ENCODE measurements at regions not wholly inside any gene's neighbourhood (a gene's known extent, or its start where the extent isn't known, plus 50 kb on each side); places are given as distances from the start of the nearest gene placed in this dataset.

DNA sequence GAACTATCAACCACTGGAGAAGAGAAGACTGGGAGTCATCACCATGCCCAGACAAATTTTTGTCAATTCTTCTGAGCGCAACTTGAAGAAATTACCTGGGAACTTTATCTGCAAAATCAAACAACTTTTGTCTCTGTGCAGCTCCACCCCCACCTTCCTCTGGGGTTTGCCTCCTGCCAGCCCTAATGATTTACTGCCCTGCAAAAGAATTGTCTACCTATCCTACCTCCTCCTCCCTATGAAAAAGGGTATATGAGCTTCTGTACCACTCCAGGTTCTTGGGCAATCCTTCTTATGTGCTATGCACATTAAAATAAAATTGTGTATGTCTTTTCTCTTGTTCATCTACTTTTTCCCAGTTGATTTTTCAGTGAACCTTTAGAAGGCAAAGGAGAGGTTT is 191.9 kb downstream of the URB2 start:
- FAIRE-seq = no peak
- TF ChIP-seq POLR2A (IDR thresholded peaks at IDR 0.05; ENCODE audit: low read depth, low read length) = no peak

DNA sequence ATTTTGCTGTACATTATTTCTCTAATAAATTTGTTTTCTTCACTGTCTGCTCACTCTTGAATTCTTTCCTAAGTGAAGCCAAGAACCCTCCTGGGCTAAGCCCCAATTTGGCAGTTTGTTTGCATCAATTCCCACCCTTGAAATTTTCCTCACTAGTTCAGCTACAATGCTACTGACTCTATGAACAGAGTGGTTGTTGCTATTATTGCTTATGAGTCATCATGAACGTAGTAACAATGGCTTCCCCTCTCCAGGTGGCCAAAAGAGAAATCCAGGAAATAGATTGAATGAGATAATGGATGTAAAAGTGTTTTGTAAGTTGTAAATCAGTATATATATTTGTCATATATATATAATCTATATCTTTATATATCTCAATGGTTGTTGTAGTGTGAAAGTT is 193.0 kb downstream of the URB2 start:
- no peak for FAIRE-seq
- no peak for DNase-seq (ENCODE audit: insufficient read length, low spot score)
- TF ChIP-seq POLR2A (IDR thresholded peaks at IDR 0.05; ENCODE audit: low read depth, low read length) = no peak

More for the DNA sequence above, 191.9 kb downstream of the URB2 start:
- no peak for DNase-seq (ENCODE audit: insufficient read length, low spot score)

- no peak for TF ChIP-seq POLR2A (IDR thresholded peaks at IDR 0.05; ENCODE audit: low read depth, low read length)
- no peak for DNase-seq (ENCODE audit: insufficient read length, low spot score)
- no peak for FAIRE-seq
Observed at GRCh38 chr1:229822026-229822425, 196.0 kb downstream of the URB2 start.

DNA sequence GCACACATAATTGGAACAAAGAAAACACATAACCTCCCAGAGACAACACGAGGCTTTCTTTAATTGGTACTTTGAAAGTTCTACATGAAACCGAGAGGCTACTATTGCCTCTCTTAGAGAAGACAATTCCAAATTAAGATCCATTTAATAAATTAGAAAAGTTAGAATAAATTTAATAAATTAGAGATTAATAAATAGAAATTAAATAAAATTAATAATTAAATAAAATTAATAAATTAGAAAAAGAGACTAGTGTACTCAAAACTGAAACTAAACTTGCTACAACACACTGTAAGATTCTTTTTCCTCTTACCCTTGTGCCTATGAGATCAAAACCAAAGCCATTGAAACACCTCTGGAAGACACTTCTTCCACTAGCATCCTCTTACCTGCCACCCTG is 199.0 kb downstream of the URB2 start:
- no peak for DNase-seq (ENCODE audit: insufficient read length, low spot score)
- no peak for FAIRE-seq
- TF ChIP-seq POLR2A (IDR thresholded peaks at IDR 0.05; ENCODE audit: low read depth, low read length) = no peak

DNA sequence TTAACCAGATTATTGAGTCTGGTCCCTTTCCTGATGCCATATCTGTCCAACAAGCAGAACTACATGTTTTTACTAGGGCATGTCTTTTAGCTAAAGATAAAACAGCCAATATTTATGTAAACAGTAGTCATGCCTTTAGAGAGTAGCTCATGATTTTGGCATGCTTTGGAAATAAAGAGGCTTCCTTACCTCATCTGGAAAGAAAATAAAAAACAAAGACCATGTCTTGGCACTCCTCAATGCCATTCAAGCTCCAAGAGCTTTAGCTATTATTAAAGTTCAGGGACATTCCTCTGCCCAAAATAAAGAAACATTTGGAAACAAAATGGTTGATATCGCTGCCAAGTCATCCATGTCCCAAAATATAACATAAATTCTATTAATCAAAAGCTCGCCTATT is 202.4 kb downstream of the URB2 start:
- no peak for TF ChIP-seq POLR2A (IDR thresholded peaks at IDR 0.05; ENCODE audit: low read depth, low read length)
- FAIRE-seq (no peak), DNase-seq (ENCODE audit: insufficient read length, low spot score) (no peak)

GRCh38 chr1:229832695-229833094 is 206.6 kb downstream of the URB2 start:
- TF ChIP-seq POLR2A (IDR thresholded peaks at IDR 0.05; ENCODE audit: low read depth, low read length) = no peak
- DNase-seq (ENCODE audit: insufficient read length, low spot score) (no peak), FAIRE-seq (no peak)

- no peak for TF ChIP-seq POLR2A (IDR thresholded peaks at IDR 0.05; ENCODE audit: low read depth, low read length)
- FAIRE-seq (no peak), DNase-seq (ENCODE audit: insufficient read length, low spot score) (no peak)
Observed at GRCh38 chr1:229834230-229834629, 208.2 kb downstream of the URB2 start.

DNA sequence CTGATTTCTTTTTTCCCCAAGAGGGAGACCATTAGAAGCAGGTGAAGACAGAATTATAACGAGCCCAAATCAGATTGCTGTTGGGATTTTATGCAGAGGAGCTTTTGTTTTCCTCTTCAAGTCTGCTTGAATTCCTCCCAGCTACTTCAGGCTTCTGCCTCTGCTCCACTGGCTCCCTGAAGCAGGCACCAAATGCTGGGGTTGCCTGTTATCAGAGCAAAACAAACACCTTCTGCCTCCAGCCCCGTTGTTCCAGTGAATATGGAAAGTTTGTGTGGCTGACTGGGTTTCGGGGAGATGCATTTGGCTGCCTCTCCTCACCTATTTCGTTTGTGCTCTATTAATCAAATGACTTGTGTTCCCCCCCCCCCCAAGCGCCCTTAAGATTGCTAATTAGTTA is 209.2 kb downstream of the URB2 start:
- no peak for TF ChIP-seq POLR2A (IDR thresholded peaks at IDR 0.05; ENCODE audit: low read depth, low read length)
- FAIRE-seq = no peak
- no peak for DNase-seq (ENCODE audit: insufficient read length, low spot score)

GRCh38 chr1:229836324-229836723 is 210.3 kb downstream of the URB2 start:
- FAIRE-seq (no peak), DNase-seq (ENCODE audit: insufficient read length, low spot score) (no peak)
- TF ChIP-seq POLR2A (IDR thresholded peaks at IDR 0.05; ENCODE audit: low read depth, low read length) = no peak

DNA sequence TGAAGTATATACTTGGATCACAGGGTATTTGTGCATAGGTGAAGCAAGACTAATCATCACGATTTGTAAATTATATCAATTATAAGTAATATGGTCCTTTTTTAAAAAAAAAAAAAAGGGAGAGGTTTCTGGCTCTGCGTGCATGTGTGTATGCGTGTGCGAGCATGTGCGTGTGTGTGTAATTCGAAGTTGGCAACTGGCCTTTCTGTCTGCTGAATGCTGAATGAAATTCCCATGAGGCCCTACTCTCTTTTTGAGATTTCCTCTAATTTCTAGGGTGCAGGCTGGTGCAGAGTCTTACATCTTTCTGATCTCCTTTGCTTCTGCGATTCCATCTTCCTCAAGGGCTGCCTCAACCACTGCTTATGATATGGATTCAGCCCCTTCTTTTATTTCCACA is 212.2 kb downstream of the URB2 start:
- no peak for DNase-seq (ENCODE audit: insufficient read length, low spot score)
- no peak for TF ChIP-seq POLR2A (IDR thresholded peaks at IDR 0.05; ENCODE audit: low read depth, low read length)
- no peak for FAIRE-seq

GRCh38 chr1:229839800-229840199 is 213.8 kb downstream of the URB2 start:
- no peak for TF ChIP-seq POLR2A (IDR thresholded peaks at IDR 0.05; ENCODE audit: low read depth, low read length)
- DNase-seq (ENCODE audit: insufficient read length, low spot score) (no peak), FAIRE-seq (no peak)

- no peak for TF ChIP-seq POLR2A (IDR thresholded peaks at IDR 0.05; ENCODE audit: low read depth, low read length)
- FAIRE-seq (no peak), DNase-seq (ENCODE audit: insufficient read length, low spot score) (no peak)
Observed at GRCh38 chr1:229841230-229841629, 215.2 kb downstream of the URB2 start.

- DNase-seq (ENCODE audit: insufficient read length, low spot score) (no peak), FAIRE-seq (no peak)
- no peak for TF ChIP-seq POLR2A (IDR thresholded peaks at IDR 0.05; ENCODE audit: low read depth, low read length)
Observed at GRCh38 chr1:229842302-229843255, 216.5 kb downstream of the URB2 start.

- DNase-seq (ENCODE audit: insufficient read length, low spot score) = peak; percentile 18
- no peak for TF ChIP-seq POLR2A (IDR thresholded peaks at IDR 0.05; ENCODE audit: low read depth, low read length)
- FAIRE-seq = no peak
Observed at GRCh38 chr1:229843627-229844238, 217.7 kb downstream of the URB2 start.

- DNase-seq (ENCODE audit: insufficient read length, low spot score) (no peak), FAIRE-seq (no peak)
- no peak for TF ChIP-seq POLR2A (IDR thresholded peaks at IDR 0.05; ENCODE audit: low read depth, low read length)
Observed at GRCh38 chr1:229844675-229845074, 218.6 kb downstream of the URB2 start.

Data from H54 (cell line).